ENCODE measurements at regions not wholly inside any gene's neighbourhood (a gene's known extent, or its start where the extent isn't known, plus 50 kb on each side); places are given as distances from the start of the nearest gene placed in this dataset.

- no peak overlapping the region for H3K4me3 ChIP-seq (ENCODE audit: control extremely low read depth in 1 of 5, extremely low read depth in 1 of 5, insufficient read depth in 1 of 5, low read depth in 2 of 5, low read length in 4 of 5)
- intact Hi-C loops (cut with micrococcal nuclease): no loop called here
- DNase-seq (no peak), ATAC-seq (ENCODE audit: low read depth) (no peak)
- 43% methylated on average over 3 of the region's 6 CpGs for WGBS (ENCODE audit: insufficient coverage)
- ChIA-PET POLR2A (no interaction called here), CTCF (no interaction called here)
- Mint-ChIP-seq H3K4me1 (no peaks in the 10 kb centered on the region), H3K27ac (no peak overlapping the region), H3K9me3 (ENCODE audit: insufficient read depth) (peaks cover 6% of the 10 kb centered on the region), H3K4me3 (no peak overlapping the region), H3K27me3 (no peaks in the 10 kb centered on the region)
- no peak overlapping the region for H3K9ac ChIP-seq (ENCODE audit: low read length)
- TF ChIP-seq EZH2 (IDR thresholded peaks at IDR 0.05; ENCODE audit: borderline replicate concordance, insufficient read depth, low read depth, low read length, poor library complexity, severe bottlenecking): no peak
- H3K36me3 ChIP-seq (replicated peaks in 1 of 2; ENCODE audit: control extremely low read depth in 1 of 2, control insufficient read depth in 1 of 2, extremely low read depth in 1 of 2, insufficient read depth in 2 of 2, low read length in 1 of 2): no peaks in the 10 kb centered on the region
- no peaks in the 10 kb centered on the region for H3K27me3 ChIP-seq (replicated peaks in 1 of 4; ENCODE audit: control extremely low read depth in 1 of 4, control insufficient read depth in 3 of 4, insufficient read depth in 4 of 4, low read length in 3 of 4)
- H3K27ac ChIP-seq (ENCODE audit: low read length in 2 of 2): no peak overlapping the region
- no peaks in the 10 kb centered on the region for H4K20me1 ChIP-seq (ENCODE audit: control insufficient read depth, insufficient read depth, low read length, poor library complexity, severe bottlenecking)
- H3K9me3 ChIP-seq (ENCODE audit: control extremely low read depth in 1 of 3, control insufficient read depth in 2 of 3, insufficient read depth in 1 of 3, low read length in 2 of 3): no peaks in the 10 kb centered on the region
- no peak overlapping the region for H3K4me2 ChIP-seq (replicated peaks; ENCODE audit: low read depth, low read length, poor library complexity, severe bottlenecking)
- H2AFZ ChIP-seq (ENCODE audit: insufficient read depth, low read depth, low read length, poor library complexity, severe bottlenecking): no peak overlapping the region
- no peaks in the 10 kb centered on the region for H3K79me2 ChIP-seq (ENCODE audit: control insufficient read depth, insufficient read depth, low read length)
- H3K4me1 ChIP-seq (ENCODE audit: control insufficient read depth in 2 of 2, insufficient read depth in 2 of 2, low read length in 2 of 2): no peaks in the 10 kb centered on the region
Measured at GRCh38 chr20:12893653-12894052, 115.1 kb upstream of the SPTLC3 start.

- H2AFZ ChIP-seq (ENCODE audit: insufficient read depth, low read depth, low read length, poor library complexity, severe bottlenecking): no peak overlapping the region
- ChIA-PET POLR2A (no interaction called here), CTCF (interaction anchor here (0.6 kb wide), 1 partner anchor 90 kb away, joined by 3 read pairs; no protein-coding TSS in a partner anchor)
- no peaks in the 10 kb centered on the region for H3K79me2 ChIP-seq (ENCODE audit: control insufficient read depth, insufficient read depth, low read length)
- H3K4me3 Mint-ChIP-seq: no peak overlapping the region
- no peaks in the 10 kb centered on the region for H3K4me1 Mint-ChIP-seq
- H3K9me3 Mint-ChIP-seq (ENCODE audit: insufficient read depth): peaks cover 6% of the 10 kb centered on the region
- no peaks in the 10 kb centered on the region for H3K4me1 ChIP-seq (ENCODE audit: control insufficient read depth in 2 of 2, insufficient read depth in 2 of 2, low read length in 2 of 2)
- no peaks in the 10 kb centered on the region for H3K27me3 Mint-ChIP-seq
- H3K4me3 ChIP-seq (ENCODE audit: control extremely low read depth in 1 of 5, extremely low read depth in 1 of 5, insufficient read depth in 1 of 5, low read depth in 2 of 5, low read length in 4 of 5): no peak overlapping the region
- ATAC-seq (ENCODE audit: low read depth): no peak
- H3K27ac Mint-ChIP-seq: no peak overlapping the region
- H3K27me3 ChIP-seq (replicated peaks in 1 of 4; ENCODE audit: control extremely low read depth in 1 of 4, control insufficient read depth in 3 of 4, insufficient read depth in 4 of 4, low read length in 3 of 4): no peaks in the 10 kb centered on the region
- H3K27ac ChIP-seq (ENCODE audit: low read length in 2 of 2): no peak overlapping the region
- 80% methylated on average over 2 of the region's 7 CpGs for WGBS (ENCODE audit: insufficient coverage)
- no peaks in the 10 kb centered on the region for H4K20me1 ChIP-seq (ENCODE audit: control insufficient read depth, insufficient read depth, low read length, poor library complexity, severe bottlenecking)
- no peaks in the 10 kb centered on the region for H3K9me3 ChIP-seq (ENCODE audit: control extremely low read depth in 1 of 3, control insufficient read depth in 2 of 3, insufficient read depth in 1 of 3, low read length in 2 of 3)
- no peak for TF ChIP-seq EZH2 (IDR thresholded peaks at IDR 0.05; ENCODE audit: borderline replicate concordance, insufficient read depth, low read depth, low read length, poor library complexity, severe bottlenecking)
- TF ChIP-seq, protein P1, sequence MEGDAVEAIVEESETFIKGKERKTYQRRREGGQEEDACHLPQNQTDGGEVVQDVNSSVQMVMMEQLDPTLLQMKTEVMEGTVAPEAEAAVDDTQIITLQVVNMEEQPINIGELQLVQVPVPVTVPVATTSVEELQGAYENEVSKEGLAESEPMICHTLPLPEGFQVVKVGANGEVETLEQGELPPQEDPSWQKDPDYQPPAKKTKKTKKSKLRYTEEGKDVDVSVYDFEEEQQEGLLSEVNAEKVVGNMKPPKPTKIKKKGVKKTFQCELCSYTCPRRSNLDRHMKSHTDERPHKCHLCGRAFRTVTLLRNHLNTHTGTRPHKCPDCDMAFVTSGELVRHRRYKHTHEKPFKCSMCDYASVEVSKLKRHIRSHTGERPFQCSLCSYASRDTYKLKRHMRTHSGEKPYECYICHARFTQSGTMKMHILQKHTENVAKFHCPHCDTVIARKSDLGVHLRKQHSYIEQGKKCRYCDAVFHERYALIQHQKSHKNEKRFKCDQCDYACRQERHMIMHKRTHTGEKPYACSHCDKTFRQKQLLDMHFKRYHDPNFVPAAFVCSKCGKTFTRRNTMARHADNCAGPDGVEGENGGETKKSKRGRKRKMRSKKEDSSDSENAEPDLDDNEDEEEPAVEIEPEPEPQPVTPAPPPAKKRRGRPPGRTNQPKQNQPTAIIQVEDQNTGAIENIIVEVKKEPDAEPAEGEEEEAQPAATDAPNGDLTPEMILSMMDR (IDR thresholded peaks at IDR 0.05): no peak
- H3K9ac ChIP-seq (ENCODE audit: low read length): no peak overlapping the region
- H3K36me3 ChIP-seq (replicated peaks in 1 of 2; ENCODE audit: control extremely low read depth in 1 of 2, control insufficient read depth in 1 of 2, extremely low read depth in 1 of 2, insufficient read depth in 2 of 2, low read length in 1 of 2): no peaks in the 10 kb centered on the region
- no peak overlapping the region for H3K4me2 ChIP-seq (replicated peaks; ENCODE audit: low read depth, low read length, poor library complexity, severe bottlenecking)
- DNase-seq: no peak
- intact Hi-C loops (cut with micrococcal nuclease): no loop called here
Measured at GRCh38 chr20:12894089-12894488, 114.7 kb upstream of the SPTLC3 start.

All from B cell (primary cell).